ENCODE measurements at regions not wholly inside any gene's neighbourhood (a gene's known extent, or its start where the extent isn't known, plus 50 kb on each side); places are given as distances from the start of the nearest gene placed in this dataset.

DNA sequence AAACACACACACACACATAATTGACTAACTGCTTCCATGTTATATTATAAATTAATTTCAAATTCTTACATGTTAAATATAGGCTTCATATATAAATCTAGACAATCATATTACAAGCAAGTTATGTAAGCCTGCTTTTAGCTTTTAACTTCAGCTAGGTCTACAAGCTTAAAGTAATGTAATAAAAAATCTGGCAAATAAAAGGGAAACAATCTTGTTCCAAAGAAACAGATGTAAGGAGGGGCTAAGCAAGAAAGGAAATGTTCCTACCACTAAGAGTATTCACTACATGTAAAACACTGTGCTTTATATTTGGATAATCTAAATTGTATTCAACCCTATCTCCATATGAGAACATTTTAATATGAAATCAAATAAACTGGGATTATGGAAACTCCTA, 110.4 kb downstream of the SLC6A15 start:
- Histone ChIP-seq H3K4me2 (replicated peaks; ENCODE audit: extremely low read depth, low read length, poor library complexity, severe bottlenecking) (no peak overlapping the region), H3K27me3 (ENCODE audit: control insufficient read depth in 2 of 2, insufficient read depth in 2 of 2, low read length in 2 of 2) (no peaks in the 10 kb centered on the region), H4K20me1 (ENCODE audit: insufficient read depth, low read length) (no peaks in the 10 kb centered on the region), H3K27ac (ENCODE audit: low read depth in 1 of 2, low read length in 2 of 2) (no peak overlapping the region), H3K4me3 (replicated peaks in 1 of 3; ENCODE audit: low read depth in 2 of 3, low read length in 3 of 3) (no peak overlapping the region), H3K4me1 (ENCODE audit: control insufficient read depth in 1 of 2, insufficient read depth in 2 of 2, low read length in 2 of 2) (no peaks in the 10 kb centered on the region), H3K9ac (ENCODE audit: insufficient read depth, low read length, poor library complexity, severe bottlenecking) (no peak overlapping the region), H2AFZ (ENCODE audit: insufficient read depth, low read depth, low read length, poor library complexity, severe bottlenecking) (no peak overlapping the region), H3K9me3 (replicated peaks in 1 of 2; ENCODE audit: control insufficient read depth in 1 of 2, insufficient read depth in 1 of 2, low read length in 2 of 2) (no peaks in the 10 kb centered on the region), H3K36me3 (replicated peaks in 1 of 2; ENCODE audit: control insufficient read depth in 1 of 2, insufficient read depth in 2 of 2, low read length in 2 of 2) (no peaks in the 10 kb centered on the region), H3K79me2 (ENCODE audit: insufficient read depth, low read length) (no peaks in the 10 kb centered on the region)
- Mint-ChIP-seq H3K4me3 (no peak overlapping the region), H3K36me3 (no peaks in the 10 kb centered on the region), H3K4me1 (no peaks in the 10 kb centered on the region), H3K27me3 (ENCODE audit: low read depth in 3 of 3) (no peaks in the 10 kb centered on the region), H3K27ac (no peak overlapping the region), H3K9me3 (peaks cover 0 to 4% (median 2%) of the 10 kb centered on the region in 7 donors)
- no peak for DNase-seq
- TF ChIP-seq CTCF (IDR thresholded peaks at IDR 0.05), result no peak
- intact Hi-C loops (cut with micrococcal nuclease), result no loop called here

- no peak overlapping the region for H3K27ac Mint-ChIP-seq
- Histone ChIP-seq H3K79me2 (ENCODE audit: insufficient read depth, low read length) (no peaks in the 10 kb centered on the region), H4K20me1 (ENCODE audit: insufficient read depth, low read length) (no peaks in the 10 kb centered on the region), H3K4me2 (replicated peaks; ENCODE audit: extremely low read depth, low read length, poor library complexity, severe bottlenecking) (no peak overlapping the region), H3K4me3 (replicated peaks in 1 of 3; ENCODE audit: low read depth in 2 of 3, low read length in 3 of 3) (no peak overlapping the region), H3K27me3 (ENCODE audit: control insufficient read depth in 2 of 2, insufficient read depth in 2 of 2, low read length in 2 of 2) (no peaks in the 10 kb centered on the region), H3K9me3 (replicated peaks in 1 of 2; ENCODE audit: control insufficient read depth in 1 of 2, insufficient read depth in 1 of 2, low read length in 2 of 2) (no peaks in the 10 kb centered on the region), H3K9ac (ENCODE audit: insufficient read depth, low read length, poor library complexity, severe bottlenecking) (no peak overlapping the region), H2AFZ (ENCODE audit: insufficient read depth, low read depth, low read length, poor library complexity, severe bottlenecking) (no peak overlapping the region), H3K36me3 (replicated peaks in 1 of 2; ENCODE audit: control insufficient read depth in 1 of 2, insufficient read depth in 2 of 2, low read length in 2 of 2) (no peaks in the 10 kb centered on the region), H3K27ac (ENCODE audit: low read depth in 1 of 2, low read length in 2 of 2) (no peak overlapping the region), H3K4me1 (ENCODE audit: control insufficient read depth in 1 of 2, insufficient read depth in 2 of 2, low read length in 2 of 2) (no peaks in the 10 kb centered on the region)
- TF ChIP-seq CTCF (IDR thresholded peaks at IDR 0.05), result no peak
- H3K4me1 Mint-ChIP-seq, result no peaks in the 10 kb centered on the region
- no peaks in the 10 kb centered on the region for H3K36me3 Mint-ChIP-seq
- 90% methylated on average over 14 of the region's 16 CpGs for WGBS (ENCODE audit: insufficient coverage)
- no peak overlapping the region for H3K4me3 Mint-ChIP-seq
- no peak for DNase-seq
- H3K27me3 Mint-ChIP-seq (ENCODE audit: low read depth in 3 of 3), result peaks cover 0 to 2% (median 0%) of the 10 kb centered on the region in 3 donors
- intact Hi-C loops (cut with micrococcal nuclease), result no loop called here
- peaks cover 0 to 8% (median 2%) of the 10 kb centered on the region in 7 donors for H3K9me3 Mint-ChIP-seq
Observed at GRCh38 chr12:84793558-84794367, 118.8 kb downstream of the SLC6A15 start.

Data from CD14-positive monocyte (primary cell).